ENCODE measurements at regions not wholly inside any gene's neighbourhood (a gene's known extent, or its start where the extent isn't known, plus 50 kb on each side); places are given as distances from the start of the nearest gene placed in this dataset.

DNA sequence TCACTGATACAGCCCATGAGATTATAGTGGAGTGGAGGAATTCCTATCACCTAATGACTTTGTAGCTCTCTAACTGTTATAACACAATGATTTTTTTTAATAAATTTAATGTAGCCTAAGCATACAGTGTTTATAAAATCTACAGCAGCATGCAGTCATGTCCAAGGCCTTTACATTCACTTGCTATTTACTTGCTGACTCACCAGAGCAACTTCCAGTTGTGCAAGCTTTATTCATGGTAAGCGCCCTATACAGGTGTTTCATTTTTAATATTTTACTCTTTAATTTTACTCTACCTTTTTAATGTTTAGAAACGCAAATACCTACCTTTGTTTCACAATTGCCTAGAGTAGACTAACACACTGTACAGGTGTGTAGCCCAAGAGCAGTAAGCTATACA is 1652.2 kb downstream of the BRINP3 start:
- no peaks in the 10 kb centered on the region for H3K27me3 ChIP-seq (ENCODE audit: insufficient read depth, low read depth, low read length)
- H3K4me3 ChIP-seq (ENCODE audit: low read length), result no peak overlapping the region
- H3K9me3 ChIP-seq (ENCODE audit: low read length), result no peaks in the 10 kb centered on the region
- H4K20me1 ChIP-seq (ENCODE audit: insufficient read depth), result no peaks in the 10 kb centered on the region
- no peak overlapping the region for H3K27ac ChIP-seq (ENCODE audit: low read length)
- no peak overlapping the region for H2AFZ ChIP-seq (ENCODE audit: low read depth, low read length)
- H3K9me2 ChIP-seq (ENCODE audit: insufficient read depth, low read length), result no peaks in the 10 kb centered on the region
- TF ChIP-seq RAD21 (conservative IDR thresholded peaks at IDR 0.05), result no peak
- no peak for TF ChIP-seq CTCF (IDR thresholded peaks at IDR 0.05; ENCODE audit: poor library complexity, severe bottlenecking)
- no peaks in the 10 kb centered on the region for H3F3A ChIP-seq (ENCODE audit: insufficient read depth, low read length, poor library complexity, severe bottlenecking)
- no peak overlapping the region for H3K4me2 ChIP-seq (ENCODE audit: low read length)
- no peaks in the 10 kb centered on the region for H3K36me3 ChIP-seq (ENCODE audit: insufficient read depth, low read length)
- no peaks in the 10 kb centered on the region for H3K79me2 ChIP-seq (replicated peaks; ENCODE audit: insufficient read depth, low read length)
- no peak overlapping the region for H3K9ac ChIP-seq (ENCODE audit: low read length)

- Histone ChIP-seq H3K9ac (ENCODE audit: low read length) (no peak overlapping the region), H2AFZ (ENCODE audit: low read depth, low read length) (no peak overlapping the region), H4K20me1 (ENCODE audit: insufficient read depth) (no peaks in the 10 kb centered on the region), H3F3A (ENCODE audit: insufficient read depth, low read length, poor library complexity, severe bottlenecking) (no peaks in the 10 kb centered on the region), H3K79me2 (replicated peaks; ENCODE audit: insufficient read depth, low read length) (no peaks in the 10 kb centered on the region), H3K27ac (ENCODE audit: low read length) (no peak overlapping the region), H3K36me3 (ENCODE audit: insufficient read depth, low read length) (no peaks in the 10 kb centered on the region), H3K27me3 (ENCODE audit: insufficient read depth, low read depth, low read length) (no peaks in the 10 kb centered on the region), H3K9me2 (ENCODE audit: insufficient read depth, low read length) (no peaks in the 10 kb centered on the region), H3K9me3 (ENCODE audit: low read length) (no peaks in the 10 kb centered on the region), H3K4me3 (ENCODE audit: low read length) (no peak overlapping the region), H3K4me2 (ENCODE audit: low read length) (no peak overlapping the region)
- no peak for TF ChIP-seq TAF1 (IDR thresholded peaks at IDR 0.05; ENCODE audit: low read depth)
- no peak for TF ChIP-seq EZH2 (IDR thresholded peaks at IDR 0.05; ENCODE audit: borderline replicate concordance, insufficient read depth, low read length, poor library complexity, severe bottlenecking)
- no peak for TF ChIP-seq EP300 (conservative IDR thresholded peaks at IDR 0.05; ENCODE audit: poor library complexity, severe bottlenecking)
- no peak for TF ChIP-seq SMC3 (conservative IDR thresholded peaks at IDR 0.05; ENCODE audit: poor library complexity)
- TF ChIP-seq POLR2AphosphoS5 (IDR thresholded peaks at IDR 0.05), result no peak
- no peak for TF ChIP-seq CTCF (IDR thresholded peaks at IDR 0.05; ENCODE audit: poor library complexity, severe bottlenecking)
- no peak for TF ChIP-seq RAD21 (conservative IDR thresholded peaks at IDR 0.05)
- TF ChIP-seq MXI1 (conservative IDR thresholded peaks at IDR 0.05; ENCODE audit: poor library complexity, severe bottlenecking), result no peak
- TF ChIP-seq REST (IDR thresholded peaks at IDR 0.05; ENCODE audit: borderline replicate concordance), result no peak
These were observed 1650.9 kb downstream of the BRINP3 start for GRCh38 chr1:188826800-188827199.
